HepG2 (cell line): ENCODE measurements at regions not wholly inside any gene's neighbourhood (a gene's known extent, or its start where the extent isn't known, plus 50 kb on each side); places are given as distances from the start of the nearest gene placed in this dataset.

Experiments used
- BORCS8-MEF2B ChIP-seq: sonication (generic); formaldehyde crosslinking; IDR thresholded peaks from 2 replicates; pipeline ENCODE4 v1.8.0; 2022; ENCODE audit warnings: mild to moderate bottlenecking, missing genetic modification reagents
- DNMT3B ChIP-seq: conservative IDR thresholded peaks from 2 replicates; pipeline ENCODE4 v1.6.1; 2016; ENCODE audit warnings: missing biosample characterization, control low read depth
- FOSL2 ChIP-seq: sonication (generic); formaldehyde crosslinking; IDR thresholded peaks from 2 replicates; pipeline ENCODE4 v1.4.0; 2020; ENCODE audit warnings: missing genetic modification reagents
- FOXA1 ChIP-seq, 2 experiments: fragments of 450-650 bp in 1 of 2; sonication (generic) in 1 of 2; formaldehyde crosslinking in 1 of 2; IDR thresholded peaks; 2 replicates each; pipeline versions ENCODE4 v1.4.0 to v1.6.1; 2016 to 2020; ENCODE audit warnings: missing genetic modification reagents in 1 of 2
- GATAD2A ChIP-seq: IDR thresholded peaks from 2 replicates; pipeline ENCODE4 v1.6.1; 2016
- HHEX ChIP-seq: IDR thresholded peaks from 2 replicates; pipeline ENCODE4 v1.6.1; 2016; ENCODE audit warnings: control low read depth
- JUNB ChIP-seq: sonication (generic); formaldehyde crosslinking; IDR thresholded peaks from 2 replicates; pipeline ENCODE4 v1.8.0; 2022; ENCODE audit warnings: missing genetic modification reagents, mild to moderate bottlenecking, borderline replicate concordance
- NBN ChIP-seq: fragments of 450-650 bp; conservative IDR thresholded peaks from 2 replicates; pipeline ENCODE4 v1.6.1; 2017
- NPAS2 ChIP-seq: sonication (generic); formaldehyde crosslinking; IDR thresholded peaks from 2 replicates; pipeline ENCODE4 v1.8.0; 2022; ENCODE audit warnings: mild to moderate bottlenecking, missing genetic modification reagents, borderline replicate concordance
- NR2C2 ChIP-seq: sonication (generic); formaldehyde crosslinking; IDR thresholded peaks from 2 replicates; pipeline ENCODE4 v1.4.0; 2020; ENCODE audit warnings: missing genetic modification reagents, mild to moderate bottlenecking, moderate library complexity, borderline replicate concordance
- ZBTB20 ChIP-seq: sonication (generic); formaldehyde crosslinking; IDR thresholded peaks from 2 replicates; pipeline ENCODE4 v1.8.1; 2023; ENCODE audit warnings: missing genetic modification reagents, low read depth, mild to moderate bottlenecking, borderline replicate concordance
- ZMYM2 ChIP-seq: sonication (generic); formaldehyde crosslinking; IDR thresholded peaks from 2 replicates; pipeline ENCODE4 v1.8.0; 2022; ENCODE audit warnings: mild to moderate bottlenecking, missing genetic modification reagents
- ZMYM3 ChIP-seq: sonication (generic); formaldehyde crosslinking; IDR thresholded peaks from 2 replicates; pipeline ENCODE4 v1.5.1; 2020; ENCODE audit warnings: mild to moderate bottlenecking, missing genetic modification reagents
- ZNF264 ChIP-seq: sonication (generic); formaldehyde crosslinking; IDR thresholded peaks from 2 replicates; pipeline ENCODE4 v1.4.0; 2020; ENCODE audit warnings: missing genetic modification reagents
- ZNF441 ChIP-seq: sonication (generic); formaldehyde crosslinking; IDR thresholded peaks from 2 replicates; pipeline ENCODE4 v1.7.0; 2021; ENCODE audit warnings: missing genetic modification reagents, borderline replicate concordance
- ZNF564 ChIP-seq: sonication (generic); formaldehyde crosslinking; IDR thresholded peaks from 2 replicates; pipeline ENCODE4 v1.8.1; 2023; ENCODE audit warnings: mild to moderate bottlenecking, missing genetic modification reagents
- ZNF598 ChIP-seq: sonication (generic); formaldehyde crosslinking; IDR thresholded peaks from 2 replicates; pipeline ENCODE4 v1.5.1; 2020; ENCODE audit warnings: mild to moderate bottlenecking, missing genetic modification reagents, borderline replicate concordance
- ZNF7 ChIP-seq: IDR thresholded peaks from 2 replicates; pipeline ENCODE4 v1.6.1; 2016; ENCODE audit warnings: missing biosample characterization, missing genetic modification reagents
- ZNF710 ChIP-seq: sonication (generic); formaldehyde crosslinking; IDR thresholded peaks from 2 replicates; pipeline ENCODE4 v1.5.0; 2020; ENCODE audit warnings: mild to moderate bottlenecking, missing genetic modification reagents, borderline replicate concordance
- ZNF879 ChIP-seq: sonication (generic); formaldehyde crosslinking; IDR thresholded peaks from 2 replicates; pipeline ENCODE4 v1.8.1; 2023; ENCODE audit warnings: missing genetic modification reagents
- ZUFSP ChIP-seq: sonication (generic); formaldehyde crosslinking; IDR thresholded peaks from 2 replicates; pipeline ENCODE4 v1.9.0; 2021; ENCODE audit warnings: missing genetic modification reagents, mild to moderate bottlenecking, borderline replicate concordance
- TF ChIP-seq, protein P1 (sequence below): sonication (generic); formaldehyde crosslinking; IDR thresholded peaks from 2 replicates; pipeline ENCODE4 v1.5.0; 2020; ENCODE audit warnings: mild to moderate bottlenecking, missing genetic modification reagents
- TF ChIP-seq, protein P2 (sequence below): sonication (generic); formaldehyde crosslinking; IDR thresholded peaks from 2 replicates; pipeline ENCODE4 v1.4.0; 2020; ENCODE audit warnings: missing genetic modification reagents

DNA sequence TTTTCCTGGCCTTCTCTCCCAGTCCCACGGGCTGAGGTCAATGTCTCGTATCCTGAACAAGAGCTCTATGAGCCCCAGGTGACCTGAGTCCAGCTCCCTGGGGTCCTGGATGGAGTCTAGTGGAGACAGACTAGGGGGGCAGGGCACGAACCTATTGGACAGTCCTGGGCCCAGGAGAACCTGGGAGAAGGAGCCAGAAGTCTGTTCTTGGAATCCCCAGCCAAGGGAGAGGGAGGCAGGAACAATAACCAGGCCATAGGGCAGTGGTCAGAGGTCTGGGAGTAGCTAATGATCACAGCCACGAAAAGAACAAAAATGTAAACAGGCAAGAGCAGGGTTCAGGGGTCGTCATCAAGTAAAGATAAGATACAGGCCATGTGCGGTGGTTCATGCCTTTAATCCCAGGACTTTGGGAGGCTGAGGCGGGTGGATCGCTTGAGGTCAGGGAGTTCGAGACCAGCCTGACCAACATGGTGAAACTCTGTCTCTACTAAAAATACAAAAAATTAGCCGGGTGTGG lies 60.8 kb downstream of the COPRS start (continued):
- TF ChIP-seq ZMYM3 (peak; percentile 94), ZNF264 (CRISPR knock-in tag) (peak; percentile 71; the same call in 1 of the 2 replicates), BORCS8-MEF2B (CRISPR knock-in tag) (0 out of 2 replicates have a peak, but pooled peaks have one; percentile 43), JUNB (CRISPR knock-in tag) (no peak), NBN (no peak), ZMYM2 (CRISPR knock-in tag) (peak; percentile 98), ZNF441 (no peak), ZNF564 (CRISPR knock-in tag) (0 out of 2 replicates have a peak, but pooled peaks have one; percentile 58), FOXA1 (IDR thresholded peaks at IDR 0.05) (no peak), FOXA1 (CRISPR knock-in tag; IDR thresholded peaks at IDR 0.05) (peak; percentile 80), ZNF879 (CRISPR knock-in tag) (no peak), NPAS2 (CRISPR knock-in tag) (no peak), ZNF7 (no peak), FOSL2 (CRISPR knock-in tag) (peak; percentile 27; the same call in 1 of the 2 replicates), ZBTB20 (peak; percentile 88; the same call in 1 of the 2 replicates), ZUFSP (CRISPR knock-in tag) (no peak), ZNF598 (CRISPR knock-in tag) (no peak), DNMT3B (CRISPR knock-in tag) (no peak), ZNF710 (CRISPR knock-in tag) (peak; percentile 79; the same call in 1 of the 2 replicates), NR2C2 (peak; percentile 77), HHEX (no peak), GATAD2A (peak; percentile 73)
- TF ChIP-seq, protein P1, sequence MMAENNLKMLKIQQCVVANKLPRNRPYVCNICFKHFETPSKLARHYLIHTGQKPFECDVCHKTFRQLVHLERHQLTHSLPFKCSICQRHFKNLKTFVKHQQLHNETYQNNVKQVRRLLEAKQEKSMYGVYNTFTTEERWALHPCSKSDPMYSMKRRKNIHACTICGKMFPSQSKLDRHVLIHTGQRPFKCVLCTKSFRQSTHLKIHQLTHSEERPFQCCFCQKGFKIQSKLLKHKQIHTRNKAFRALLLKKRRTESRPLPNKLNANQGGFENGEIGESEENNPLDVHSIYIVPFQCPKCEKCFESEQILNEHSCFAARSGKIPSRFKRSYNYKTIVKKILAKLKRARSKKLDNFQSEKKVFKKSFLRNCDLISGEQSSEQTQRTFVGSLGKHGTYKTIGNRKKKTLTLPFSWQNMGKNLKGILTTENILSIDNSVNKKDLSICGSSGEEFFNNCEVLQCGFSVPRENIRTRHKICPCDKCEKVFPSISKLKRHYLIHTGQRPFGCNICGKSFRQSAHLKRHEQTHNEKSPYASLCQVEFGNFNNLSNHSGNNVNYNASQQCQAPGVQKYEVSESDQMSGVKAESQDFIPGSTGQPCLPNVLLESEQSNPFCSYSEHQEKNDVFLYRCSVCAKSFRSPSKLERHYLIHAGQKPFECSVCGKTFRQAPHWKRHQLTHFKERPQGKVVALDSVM (CRISPR knock-in tag) = peak; percentile 89
- TF ChIP-seq, protein P2, sequence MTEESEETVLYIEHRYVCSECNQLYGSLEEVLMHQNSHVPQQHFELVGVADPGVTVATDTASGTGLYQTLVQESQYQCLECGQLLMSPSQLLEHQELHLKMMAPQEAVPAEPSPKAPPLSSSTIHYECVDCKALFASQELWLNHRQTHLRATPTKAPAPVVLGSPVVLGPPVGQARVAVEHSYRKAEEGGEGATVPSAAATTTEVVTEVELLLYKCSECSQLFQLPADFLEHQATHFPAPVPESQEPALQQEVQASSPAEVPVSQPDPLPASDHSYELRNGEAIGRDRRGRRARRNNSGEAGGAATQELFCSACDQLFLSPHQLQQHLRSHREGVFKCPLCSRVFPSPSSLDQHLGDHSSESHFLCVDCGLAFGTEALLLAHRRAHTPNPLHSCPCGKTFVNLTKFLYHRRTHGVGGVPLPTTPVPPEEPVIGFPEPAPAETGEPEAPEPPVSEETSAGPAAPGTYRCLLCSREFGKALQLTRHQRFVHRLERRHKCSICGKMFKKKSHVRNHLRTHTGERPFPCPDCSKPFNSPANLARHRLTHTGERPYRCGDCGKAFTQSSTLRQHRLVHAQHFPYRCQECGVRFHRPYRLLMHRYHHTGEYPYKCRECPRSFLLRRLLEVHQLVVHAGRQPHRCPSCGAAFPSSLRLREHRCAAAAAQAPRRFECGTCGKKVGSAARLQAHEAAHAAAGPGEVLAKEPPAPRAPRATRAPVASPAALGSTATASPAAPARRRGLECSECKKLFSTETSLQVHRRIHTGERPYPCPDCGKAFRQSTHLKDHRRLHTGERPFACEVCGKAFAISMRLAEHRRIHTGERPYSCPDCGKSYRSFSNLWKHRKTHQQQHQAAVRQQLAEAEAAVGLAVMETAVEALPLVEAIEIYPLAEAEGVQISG (CRISPR knock-in tag) = peak; percentile 37; the same call in 1 of the 2 replicates
